ENCODE measurements at regions not wholly inside any gene's neighbourhood (a gene's known extent, or its start where the extent isn't known, plus 50 kb on each side); places are given as distances from the start of the nearest gene placed in this dataset.

DNA sequence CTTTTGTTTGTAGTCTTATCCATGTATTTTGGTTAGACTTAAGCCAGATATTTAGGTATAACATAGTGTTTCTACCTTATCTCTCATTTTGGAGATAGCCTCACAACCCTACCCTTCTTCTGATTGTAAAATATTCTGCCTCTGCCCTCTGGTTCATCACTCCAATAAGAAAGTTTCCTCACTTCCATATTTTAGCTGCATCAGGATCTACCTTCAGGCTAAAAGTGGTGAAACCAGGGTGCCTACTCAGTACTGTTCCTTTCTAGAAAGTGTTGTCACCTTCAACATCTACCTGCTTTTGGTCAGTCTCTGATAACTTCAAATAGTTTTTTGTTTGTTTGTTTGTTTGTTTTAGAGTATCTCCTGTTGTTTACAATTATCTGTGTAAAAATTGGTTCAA is 294.6 kb downstream of the ANXA1 start:
- H3K27me3 ChIP-seq (ENCODE audit: control insufficient read depth, insufficient read depth, low read length) = no peaks in the 10 kb centered on the region
- intact Hi-C loops (cut with micrococcal nuclease) = no loop called here
- no peak overlapping the region for H3K27ac ChIP-seq (ENCODE audit: low read length)
- no peaks in the 10 kb centered on the region for H3K36me3 ChIP-seq (ENCODE audit: control insufficient read depth, insufficient read depth, low read length)
- no peak overlapping the region for H3K4me3 ChIP-seq (ENCODE audit: low read length)
- DNase-seq = no peak
- Mint-ChIP-seq H3K4me3 (no peak overlapping the region), H3K36me3 (no peaks in the 10 kb centered on the region), H3K9me3 (peaks cover 4 to 9% of the 10 kb centered on the region in 2 donors), H3K27me3 (ENCODE audit: low read depth in 2 of 2) (no peaks in the 10 kb centered on the region), H3K4me1 (no peaks in the 10 kb centered on the region), H3K27ac (no peak overlapping the region)
- H3K9me3 ChIP-seq (ENCODE audit: control insufficient read depth, insufficient read depth, low read length) = no peaks in the 10 kb centered on the region
- no peaks in the 10 kb centered on the region for H3K4me1 ChIP-seq (ENCODE audit: control insufficient read depth, insufficient read depth, low read length)
- ATAC-seq = no peak
- TF ChIP-seq, protein P1, sequence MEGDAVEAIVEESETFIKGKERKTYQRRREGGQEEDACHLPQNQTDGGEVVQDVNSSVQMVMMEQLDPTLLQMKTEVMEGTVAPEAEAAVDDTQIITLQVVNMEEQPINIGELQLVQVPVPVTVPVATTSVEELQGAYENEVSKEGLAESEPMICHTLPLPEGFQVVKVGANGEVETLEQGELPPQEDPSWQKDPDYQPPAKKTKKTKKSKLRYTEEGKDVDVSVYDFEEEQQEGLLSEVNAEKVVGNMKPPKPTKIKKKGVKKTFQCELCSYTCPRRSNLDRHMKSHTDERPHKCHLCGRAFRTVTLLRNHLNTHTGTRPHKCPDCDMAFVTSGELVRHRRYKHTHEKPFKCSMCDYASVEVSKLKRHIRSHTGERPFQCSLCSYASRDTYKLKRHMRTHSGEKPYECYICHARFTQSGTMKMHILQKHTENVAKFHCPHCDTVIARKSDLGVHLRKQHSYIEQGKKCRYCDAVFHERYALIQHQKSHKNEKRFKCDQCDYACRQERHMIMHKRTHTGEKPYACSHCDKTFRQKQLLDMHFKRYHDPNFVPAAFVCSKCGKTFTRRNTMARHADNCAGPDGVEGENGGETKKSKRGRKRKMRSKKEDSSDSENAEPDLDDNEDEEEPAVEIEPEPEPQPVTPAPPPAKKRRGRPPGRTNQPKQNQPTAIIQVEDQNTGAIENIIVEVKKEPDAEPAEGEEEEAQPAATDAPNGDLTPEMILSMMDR (IDR thresholded peaks at IDR 0.05) = no peak

DNA sequence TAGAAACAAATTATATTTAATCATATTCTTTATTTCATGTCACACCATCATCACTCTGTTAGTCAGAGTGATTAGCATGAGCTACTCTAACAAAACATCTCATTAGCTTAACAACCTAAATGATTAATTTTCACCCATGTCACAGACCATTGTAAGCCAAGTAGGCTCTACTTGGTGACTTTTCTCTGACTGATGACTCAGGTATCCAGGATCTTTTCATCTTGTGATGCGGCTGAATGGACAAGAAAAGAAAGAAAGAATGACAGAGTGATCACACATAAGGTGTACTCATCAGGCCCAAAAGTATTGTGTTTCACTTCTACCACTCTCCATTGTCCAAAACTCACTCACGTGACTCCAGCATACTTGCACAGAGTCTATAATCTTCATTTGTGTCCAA is 299.3 kb downstream of the ANXA1 start:
- no peaks in the 10 kb centered on the region for H3K4me1 Mint-ChIP-seq
- H3K27ac Mint-ChIP-seq = no peak overlapping the region
- WGBS (ENCODE audit: insufficient coverage) = 100% methylated on average over 1 of the region's 2 CpGs
- TF ChIP-seq, protein P1 (IDR thresholded peaks at IDR 0.05) = no peak
- no peak overlapping the region for H3K4me3 Mint-ChIP-seq
- no peaks in the 10 kb centered on the region for H3K27me3 Mint-ChIP-seq (ENCODE audit: low read depth in 2 of 2)
- intact Hi-C loops (cut with micrococcal nuclease) = loop anchor here (10.0 kb wide), 1 partner anchor 46 kb away; no protein-coding TSS in a partner anchor
- no peaks in the 10 kb centered on the region for H3K36me3 ChIP-seq (ENCODE audit: control insufficient read depth, insufficient read depth, low read length)
- ATAC-seq = no peak
- no peak overlapping the region for H3K4me3 ChIP-seq (ENCODE audit: low read length)
- H3K4me1 ChIP-seq (ENCODE audit: control insufficient read depth, insufficient read depth, low read length) = no peaks in the 10 kb centered on the region
- H3K9me3 Mint-ChIP-seq = peaks cover 6 to 14% of the 10 kb centered on the region in 2 donors
- H3K9me3 ChIP-seq (ENCODE audit: control insufficient read depth, insufficient read depth, low read length) = no peaks in the 10 kb centered on the region
- no peaks in the 10 kb centered on the region for H3K27me3 ChIP-seq (ENCODE audit: control insufficient read depth, insufficient read depth, low read length)
- no peaks in the 10 kb centered on the region for H3K36me3 Mint-ChIP-seq
- DNase-seq = no peak
- H3K27ac ChIP-seq (ENCODE audit: low read length) = no peak overlapping the region

GRCh38 chr9:73459817-73460216 is 308.2 kb downstream of the ANXA1 start:
- DNase-seq = no peak
- Histone ChIP-seq H3K27me3 (ENCODE audit: control insufficient read depth, insufficient read depth, low read length) (no peaks in the 10 kb centered on the region), H3K36me3 (ENCODE audit: control insufficient read depth, insufficient read depth, low read length) (no peaks in the 10 kb centered on the region), H3K27ac (ENCODE audit: low read length) (no peak overlapping the region), H3K4me3 (ENCODE audit: low read length) (no peak overlapping the region), H3K9me3 (ENCODE audit: control insufficient read depth, insufficient read depth, low read length) (no peaks in the 10 kb centered on the region), H3K4me1 (ENCODE audit: control insufficient read depth, insufficient read depth, low read length) (no peaks in the 10 kb centered on the region)
- Mint-ChIP-seq H3K9me3 (peaks cover 2 to 10% of the 10 kb centered on the region in 2 donors), H3K36me3 (no peaks in the 10 kb centered on the region), H3K27me3 (ENCODE audit: low read depth in 2 of 2) (no peaks in the 10 kb centered on the region), H3K4me1 (no peaks in the 10 kb centered on the region), H3K27ac (no peak overlapping the region), H3K4me3 (no peak overlapping the region)
- TF ChIP-seq, protein P1 (IDR thresholded peaks at IDR 0.05) = no peak
- intact Hi-C loops (cut with micrococcal nuclease) = loop anchor here (10.0 kb wide), 1 partner anchor 55 kb away; no protein-coding TSS in a partner anchor
- no peak for ATAC-seq

GRCh38 chr9:73468716-73469115 is 317.1 kb downstream of the ANXA1 start:
- no peak for ATAC-seq
- TF ChIP-seq, protein P1 (IDR thresholded peaks at IDR 0.05) = no peak
- H3K9me3 Mint-ChIP-seq = peaks cover 9 to 14% of the 10 kb centered on the region in 2 donors

More at GRCh38 chr9:73468716-73469115, 317.1 kb downstream of the ANXA1 start:
- H3K36me3 Mint-ChIP-seq = peaks cover 5% of the 10 kb centered on the region
- Histone ChIP-seq H3K27ac (ENCODE audit: low read length) (no peak overlapping the region), H3K9me3 (ENCODE audit: control insufficient read depth, insufficient read depth, low read length) (no peaks in the 10 kb centered on the region), H3K4me1 (ENCODE audit: control insufficient read depth, insufficient read depth, low read length) (no peaks in the 10 kb centered on the region), H3K4me3 (ENCODE audit: low read length) (no peak overlapping the region), H3K27me3 (ENCODE audit: control insufficient read depth, insufficient read depth, low read length) (no peaks in the 10 kb centered on the region), H3K36me3 (ENCODE audit: control insufficient read depth, insufficient read depth, low read length) (no peaks in the 10 kb centered on the region)
- no peak overlapping the region for H3K4me3 Mint-ChIP-seq
- no peaks in the 10 kb centered on the region for H3K4me1 Mint-ChIP-seq
- DNase-seq = no peak
- 100% methylated on average over 1 of the region's 1 CpG for WGBS (ENCODE audit: insufficient coverage)
- H3K27ac Mint-ChIP-seq = no peak overlapping the region
- H3K27me3 Mint-ChIP-seq (ENCODE audit: low read depth in 2 of 2) = no peaks in the 10 kb centered on the region
- intact Hi-C loops (cut with micrococcal nuclease) = no loop called here

All from natural killer cell (primary cell).